Trophoblast cell (in vitro differentiated cells and primary cell): ENCODE measurements at regions not wholly inside any gene's neighbourhood (a gene's known extent, or its start where the extent isn't known, plus 50 kb on each side); places are given as distances from the start of the nearest gene placed in this dataset.
"Not testable (repeated sequence)": the region's sequence is repeated elsewhere in the genome, so short reads cannot be mapped to it uniquely, and the experiment has no call there.

Experiments used
- DNase-seq, 2 donors: peaks; one replicate each; pipeline ENCODE4 v3.0.0-alpha.2; 2016
- H2AFZ ChIP-seq: 2 replicates; pipeline ENCODE4 v1.6.1; 2013; ENCODE audit warnings: low read length, moderate library complexity, mild to moderate bottlenecking; ENCODE audit not compliant: insufficient read depth, poor library complexity
- H2AK5ac ChIP-seq: 2 replicates; pipeline ENCODE4 v1.6.1; 2013; ENCODE audit warnings: mild to moderate bottlenecking, low read length
- H2BK120ac ChIP-seq: 2 replicates; pipeline ENCODE4 v1.6.1; 2013; ENCODE audit warnings: low read length, mild to moderate bottlenecking, moderate library complexity; ENCODE audit not compliant: insufficient read depth, poor library complexity
- H2BK12ac ChIP-seq: 2 replicates; pipeline ENCODE4 v1.6.1; 2013; ENCODE audit warnings: mild to moderate bottlenecking, low read length, moderate library complexity
- H2BK5ac ChIP-seq: 2 replicates; pipeline ENCODE4 v1.6.1; 2013; ENCODE audit warnings: low read length, low read depth, moderate library complexity, mild to moderate bottlenecking; ENCODE audit not compliant: poor library complexity
- H3K14ac ChIP-seq: 2 replicates; pipeline ENCODE4 v1.6.1; 2013; ENCODE audit warnings: mild to moderate bottlenecking, low read length
- H3K18ac ChIP-seq: 2 replicates; pipeline ENCODE4 v1.6.1; 2013; ENCODE audit warnings: mild to moderate bottlenecking, low read length
- H3K23ac ChIP-seq: 2 replicates; pipeline ENCODE4 v1.6.1; 2013; ENCODE audit warnings: low read length
- H3K27ac ChIP-seq: 2 replicates; pipeline ENCODE4 v1.5.1; 2013; ENCODE audit warnings: low read depth, mild to moderate bottlenecking, inconsistent platforms, low read length, moderate library complexity
- H3K27me3 ChIP-seq: 2 replicates; pipeline ENCODE4 v1.6.1; 2013; ENCODE audit warnings: inconsistent platforms, mild to moderate bottlenecking, low read length, moderate library complexity; ENCODE audit not compliant: insufficient read depth
- H3K36me3 ChIP-seq, 2 experiments: 1 replicate in 1 of 2; 2 replicates in 1 of 2; pipeline ENCODE4 v1.6.1; 2013; ENCODE audit warnings: low read length in 2 of 2, mild to moderate bottlenecking in 2 of 2, moderate library complexity in 1 of 2; ENCODE audit not compliant: insufficient read depth in 2 of 2, control insufficient read depth in 1 of 2
- H3K4ac ChIP-seq: 2 replicates; pipeline ENCODE4 v1.6.1; 2013; ENCODE audit warnings: low read depth, mild to moderate bottlenecking, low read length, moderate library complexity
- H3K4me1 ChIP-seq, 2 experiments: 1 replicate in 1 of 2; 2 replicates in 1 of 2; pipeline ENCODE4 v1.6.1; 2013; ENCODE audit warnings: low read length in 2 of 2, mild to moderate bottlenecking in 2 of 2, moderate library complexity in 1 of 2; ENCODE audit not compliant: insufficient read depth in 2 of 2, control insufficient read depth in 1 of 2
- H3K4me2 ChIP-seq: 2 replicates; pipeline ENCODE4 v1.6.1; 2013; ENCODE audit warnings: inconsistent platforms, mild to moderate bottlenecking, low read length, moderate library complexity
- H3K4me3 ChIP-seq: 2 replicates; pipeline ENCODE4 v1.5.1; 2013; ENCODE audit warnings: mild to moderate bottlenecking, low read depth, low read length, inconsistent platforms
- H3K79me1 ChIP-seq: one replicate; pipeline ENCODE4 v1.6.1; 2013; ENCODE audit warnings: low read length
- H3K79me2 ChIP-seq: 2 replicates; pipeline ENCODE4 v1.6.1; 2013; ENCODE audit warnings: low read length, mild to moderate bottlenecking; ENCODE audit not compliant: control insufficient read depth, insufficient read depth, poor library complexity
- H3K9ac ChIP-seq: 2 replicates; pipeline ENCODE4 v1.6.1; 2013; ENCODE audit warnings: mild to moderate bottlenecking, low read length
- H3K9me3 ChIP-seq: 2 replicates; pipeline ENCODE4 v1.6.1; 2013; ENCODE audit warnings: low read depth, mild to moderate bottlenecking, control low read depth, inconsistent platforms, low read length; ENCODE audit not compliant: insufficient read depth
- H4K12ac ChIP-seq: 2 replicates; pipeline ENCODE4 v1.6.1; 2013; ENCODE audit warnings: low read depth, mild to moderate bottlenecking, low read length, moderate library complexity
- H4K8ac ChIP-seq: 2 replicates; pipeline ENCODE4 v1.6.1; 2013; ENCODE audit warnings: low read depth, mild to moderate bottlenecking, low read length, moderate library complexity
- H4K91ac ChIP-seq: one replicate; pipeline ENCODE4 v1.6.1; 2013; ENCODE audit warnings: low read depth, mild to moderate bottlenecking, low read length, moderate library complexity
- WGBS: extraction: QIAGEN DNeasy Blood & Tissue Kit; methylation state at CpG from one replicate; pipeline ENCODE4 v1.1.7; 2013; ENCODE audit warnings: missing lambda C conversion rate; ENCODE audit not compliant: insufficient read length, insufficient coverage; ENCODE audit errors: extremely low coverage; 5-methylcytosine and 5-hydroxymethylcytosine counted together

DNA sequence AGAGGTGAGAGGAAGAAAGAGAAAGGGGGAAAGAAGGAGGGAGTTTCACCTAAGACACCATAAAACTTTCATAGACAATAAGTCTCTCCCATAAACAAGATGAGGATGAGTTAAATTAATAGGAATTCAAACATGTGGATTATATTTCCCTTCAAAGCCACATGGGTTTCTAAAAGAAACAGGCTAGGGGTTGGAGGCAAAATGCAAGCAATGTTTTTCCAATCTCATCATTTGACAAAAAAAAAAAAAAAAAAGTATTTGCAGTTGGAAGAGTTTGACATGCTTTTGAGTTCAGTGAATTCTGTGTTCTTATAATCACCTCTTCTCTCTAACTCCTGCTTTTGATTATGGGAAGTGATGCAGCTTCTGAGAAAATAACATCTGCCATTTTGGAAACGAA is 186.1 kb upstream of the ADRA1D start:
- H3K9me3 ChIP-seq, result peaks cover 1% of the 10 kb centered on the region
- no peak overlapping the region for H3K18ac ChIP-seq
- H3K27ac ChIP-seq, result no peak overlapping the region
- no CpG with 5 or more reads among the region's 1 CpG for WGBS
- DNase-seq, result no peak
- no peaks in the 10 kb centered on the region for H3K79me2 ChIP-seq
- H3K23ac ChIP-seq, result no peak overlapping the region
- H3K4ac ChIP-seq, result no peak overlapping the region
- H2BK120ac ChIP-seq, result no peak overlapping the region
- H3K4me2 ChIP-seq, result no peak overlapping the region
- no peaks in the 10 kb centered on the region for H3K27me3 ChIP-seq
- no peaks in the 10 kb centered on the region for H3K4me1 ChIP-seq
- no peak overlapping the region for H4K8ac ChIP-seq
- no peaks in the 10 kb centered on the region for H3K79me1 ChIP-seq
- no peak overlapping the region for H3K9ac ChIP-seq
- no peak overlapping the region for H2AK5ac ChIP-seq
- no peak overlapping the region for H2BK12ac ChIP-seq
- no peak overlapping the region for H3K4me3 ChIP-seq
- H4K12ac ChIP-seq, result no peak overlapping the region
- no peak overlapping the region for H2BK5ac ChIP-seq
- no peak overlapping the region for H4K91ac ChIP-seq
- H3K36me3 ChIP-seq, result no peaks in the 10 kb centered on the region
- H3K14ac ChIP-seq, result no peak overlapping the region
- no peak overlapping the region for H2AFZ ChIP-seq

DNA sequence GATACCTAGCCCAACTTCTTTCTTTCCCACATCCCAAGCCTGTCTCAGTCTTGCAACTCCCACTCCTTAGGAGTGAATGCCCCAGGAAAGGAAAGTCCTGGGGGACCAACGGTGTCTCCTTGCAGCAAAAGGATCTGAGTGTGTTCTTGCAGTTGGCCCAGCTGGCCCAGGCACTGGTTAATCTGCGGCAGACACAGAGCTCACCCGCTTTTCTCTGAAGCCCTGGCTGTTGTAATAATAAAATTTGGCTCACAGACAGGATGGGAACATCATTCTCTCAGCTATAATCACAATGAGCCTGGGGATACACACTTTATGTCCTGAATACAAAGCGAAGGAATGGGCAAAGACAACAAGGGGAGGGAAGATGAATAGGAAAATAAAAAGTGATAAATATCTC is 185.6 kb upstream of the ADRA1D start:
- Histone ChIP-seq H4K91ac (no peak overlapping the region), H2AFZ (no peak overlapping the region), H3K79me2 (no peaks in the 10 kb centered on the region), H2BK12ac (no peak overlapping the region), H3K27ac (no peak overlapping the region), H3K4ac (no peak overlapping the region), H3K27me3 (no peaks in the 10 kb centered on the region), H3K14ac (no peak overlapping the region), H3K4me1 (no peaks in the 10 kb centered on the region), H3K9ac (no peak overlapping the region), H2AK5ac (no peak overlapping the region), H3K4me3 (no peak overlapping the region), H4K8ac (no peak overlapping the region), H3K4me2 (no peak overlapping the region), H4K12ac (no peak overlapping the region), H3K23ac (no peak overlapping the region), H3K9me3 (peaks cover 1% of the 10 kb centered on the region), H2BK5ac (no peak overlapping the region), H3K79me1 (no peaks in the 10 kb centered on the region), H2BK120ac (no peak overlapping the region), H3K36me3 (no peaks in the 10 kb centered on the region), H3K18ac (no peak overlapping the region)
- WGBS, result no CpG with 5 or more reads among the region's 4 CpGs
- no peak for DNase-seq

DNA sequence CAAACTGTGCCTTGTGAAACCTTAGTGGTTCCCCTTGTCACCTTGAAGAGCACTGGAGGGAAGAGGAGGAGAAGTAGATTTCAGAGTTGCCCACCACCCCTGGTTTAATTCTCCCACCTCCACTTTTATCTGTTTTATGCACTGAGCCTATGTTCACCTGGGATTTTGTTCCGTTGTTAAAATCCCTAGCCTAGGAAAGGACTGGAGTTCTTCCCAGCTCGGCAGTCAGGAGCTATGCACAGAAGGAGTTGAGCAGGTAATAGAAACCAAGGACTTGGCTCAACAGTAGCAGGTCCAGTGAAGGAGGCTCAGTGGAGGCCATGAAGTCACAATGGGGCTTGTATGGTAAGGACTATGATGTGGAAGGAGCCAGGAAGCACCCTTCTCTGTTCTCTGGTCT is 182.4 kb upstream of the ADRA1D start:
- H2AFZ ChIP-seq, result no peak overlapping the region
- no peak overlapping the region for H3K27ac ChIP-seq
- WGBS, result no CpG with 5 or more reads among the region's 2 CpGs
- no peak overlapping the region for H2AK5ac ChIP-seq
- DNase-seq, result no peak
- no peak overlapping the region for H3K14ac ChIP-seq
- no peaks in the 10 kb centered on the region for H3K79me2 ChIP-seq
- no peak overlapping the region for H3K18ac ChIP-seq
- H2BK120ac ChIP-seq, result no peak overlapping the region
- no peak overlapping the region for H3K23ac ChIP-seq
- peaks cover 1% of the 10 kb centered on the region for H3K9me3 ChIP-seq
- H3K36me3 ChIP-seq, result no peaks in the 10 kb centered on the region
- H3K4me2 ChIP-seq, result no peak overlapping the region
- H3K4ac ChIP-seq, result no peak overlapping the region
- H4K12ac ChIP-seq, result no peak overlapping the region
- H3K4me1 ChIP-seq, result no peaks in the 10 kb centered on the region
- no peaks in the 10 kb centered on the region for H3K79me1 ChIP-seq
- no peak overlapping the region for H2BK12ac ChIP-seq
- no peaks in the 10 kb centered on the region for H3K27me3 ChIP-seq
- H3K9ac ChIP-seq, result no peak overlapping the region
- no peak overlapping the region for H2BK5ac ChIP-seq
- no peak overlapping the region for H3K4me3 ChIP-seq
- H4K8ac ChIP-seq, result no peak overlapping the region
- H4K91ac ChIP-seq, result no peak overlapping the region

DNA sequence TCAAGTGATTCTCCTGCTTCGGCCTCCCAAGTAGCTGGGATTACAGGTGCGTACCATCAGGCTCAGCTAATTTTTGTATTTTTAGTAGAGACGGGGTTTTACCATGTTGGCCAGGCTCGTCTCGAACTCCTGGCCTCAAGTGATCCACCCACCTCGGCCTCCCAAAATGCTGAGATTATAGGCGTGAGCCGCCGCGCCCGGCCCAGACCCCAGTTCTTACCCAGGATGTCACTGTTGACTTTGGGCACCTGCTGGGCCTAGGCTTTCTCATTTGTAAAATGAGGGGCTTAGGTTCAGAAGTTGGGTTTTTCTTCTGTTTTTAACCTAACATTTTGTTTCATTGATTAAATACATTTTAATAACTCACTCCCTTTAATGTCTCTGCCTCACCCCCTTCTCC is 181.7 kb upstream of the ADRA1D start:
- not testable (repeated sequence) for H3K14ac ChIP-seq, H3K27me3 ChIP-seq, H3K79me1 ChIP-seq, DNase-seq, H3K9ac ChIP-seq, H2AK5ac ChIP-seq, H3K18ac ChIP-seq, H4K12ac ChIP-seq, H3K79me2 ChIP-seq, H3K4me1 ChIP-seq, H2BK12ac ChIP-seq, H3K23ac ChIP-seq, H2AFZ ChIP-seq, H3K36me3 ChIP-seq, H4K91ac ChIP-seq, H3K4me2 ChIP-seq, H3K4ac ChIP-seq, H3K9me3 ChIP-seq, H2BK120ac ChIP-seq, H3K27ac ChIP-seq, H4K8ac ChIP-seq, H2BK5ac ChIP-seq, H3K4me3 ChIP-seq
- WGBS, result no CpG with 5 or more reads among the region's 11 CpGs
